CD4-positive, CD25-positive, alpha-beta regulatory T cell (primary cell): ENCODE measurements at regions not wholly inside any gene's neighbourhood (a gene's known extent, or its start where the extent isn't known, plus 50 kb on each side); places are given as distances from the start of the nearest gene placed in this dataset.

Experiments
- ATAC-seq, 2 donors: fragments of 150-1000 bp; cut with Tn5 transposase; one replicate each; pipeline ENCODE4 v1.10.0; 2021; ENCODE audit warnings: low read depth in 2 of 2, moderate number of reproducible peaks in 2 of 2, moderate library complexity in 1 of 2
- DNase-seq, 3 donors: peaks; one replicate each; pipeline versions ENCODE4 v3.0.0 to v3.0.0-alpha.2; 2012 to 2022; ENCODE audit warnings: mixed read lengths in 1 of 3
- H3K27ac ChIP-seq: one replicate; pipeline ENCODE4 v1.7.0; 2013; ENCODE audit warnings: mild to moderate bottlenecking, low read length; ENCODE audit not compliant: insufficient read depth, poor library complexity, severe bottlenecking
- H3K27me3 ChIP-seq: one replicate; pipeline ENCODE4 v1.7.0; 2013; ENCODE audit warnings: low read length; ENCODE audit not compliant: control insufficient read depth, insufficient read depth
- H3K36me3 ChIP-seq: one replicate; pipeline ENCODE4 v1.7.0; 2013; ENCODE audit warnings: mild to moderate bottlenecking, low read length, moderate library complexity; ENCODE audit not compliant: control insufficient read depth, insufficient read depth
- H3K4me1 ChIP-seq: 2 replicates; pipeline ENCODE4 v1.7.0; 2013; ENCODE audit warnings: mild to moderate bottlenecking, low read length; ENCODE audit not compliant: insufficient read depth, control insufficient read depth, poor library complexity, severe bottlenecking
- H3K4me3 ChIP-seq: one replicate; pipeline ENCODE4 v1.7.0; 2013; ENCODE audit warnings: low read depth, mild to moderate bottlenecking, low read length, moderate library complexity
- H3K9me3 ChIP-seq, 2 experiments: 1 replicate in 1 of 2; 2 replicates in 1 of 2; pipeline ENCODE4 v1.7.0; 2013; ENCODE audit warnings: low read length in 2 of 2, mild to moderate bottlenecking in 1 of 2, moderate library complexity in 1 of 2; ENCODE audit not compliant: control insufficient read depth in 2 of 2
- H3K27ac Mint-ChIP-seq, 3 donors: one replicate each; pipeline ENCODE4 v1.8.0; 2020 to 2022; ENCODE audit warnings: mild to moderate bottlenecking in 3 of 3, mixed read lengths in 3 of 3, moderate library complexity in 2 of 3
- H3K27me3 Mint-ChIP-seq: one replicate; pipeline ENCODE4 v1.8.0; 2022; ENCODE audit warnings: mild to moderate bottlenecking, mixed read lengths
- H3K36me3 Mint-ChIP-seq: one replicate; pipeline ENCODE4 v1.8.0; 2020; ENCODE audit warnings: mixed read lengths
- H3K4me1 Mint-ChIP-seq, 4 donors: one replicate each; pipeline ENCODE4 v1.8.0; 2020 to 2022; ENCODE audit warnings: mixed read lengths in 4 of 4, mild to moderate bottlenecking in 1 of 4
- H3K4me3 Mint-ChIP-seq, 4 donors: one replicate each; pipeline ENCODE4 v1.8.0; 2020 to 2022; ENCODE audit warnings: mild to moderate bottlenecking in 4 of 4, mixed read lengths in 4 of 4, moderate library complexity in 3 of 4
- H3K9me3 Mint-ChIP-seq, 7 donors: one replicate each; pipeline ENCODE4 v1.8.0; 2020 to 2022; ENCODE audit warnings: mixed read lengths in 7 of 7, mild to moderate bottlenecking in 3 of 7, moderate library complexity in 2 of 7

DNA sequence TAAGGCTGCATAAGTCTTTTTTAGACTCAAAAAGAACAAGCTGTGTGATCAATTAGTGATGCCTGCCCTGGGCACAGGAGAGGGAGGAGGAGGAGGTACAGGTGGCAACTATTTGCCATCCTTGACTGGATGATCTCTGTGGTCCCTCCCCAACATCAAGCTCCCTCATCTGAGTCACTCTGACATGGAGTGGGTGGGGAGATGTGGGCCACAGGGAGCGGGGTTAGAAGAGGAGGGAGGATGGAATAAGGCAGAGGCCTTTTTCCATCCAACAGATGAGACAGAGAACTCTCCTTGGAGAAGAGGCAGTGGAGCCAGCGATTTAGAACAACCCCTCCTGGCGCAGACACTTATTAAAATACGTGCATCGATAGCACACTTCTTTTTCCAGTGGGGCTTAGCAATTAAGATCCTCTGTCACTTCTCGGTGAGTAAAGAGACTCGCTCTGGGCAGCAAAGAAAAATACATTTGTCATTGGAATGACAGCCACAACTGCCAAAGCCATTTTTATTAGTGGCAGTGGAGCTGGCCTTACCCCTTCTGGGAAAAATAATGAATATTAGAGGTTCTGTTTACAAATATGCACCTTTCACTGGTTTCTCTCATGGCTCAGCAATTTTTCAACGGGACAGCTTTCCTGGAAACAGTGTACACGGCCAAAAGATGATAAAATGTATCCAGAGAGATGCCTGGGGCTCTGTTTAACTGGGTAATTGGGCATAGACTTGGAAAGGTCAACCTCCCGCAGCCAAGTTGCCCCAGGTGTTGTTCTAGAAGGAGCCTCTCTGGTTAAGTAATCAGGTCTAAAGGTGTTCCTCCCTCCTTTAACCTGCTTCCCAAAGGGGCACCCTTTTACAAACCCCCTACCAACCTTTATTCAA, 238.4 kb upstream of the CXCR4 start:
- H3K27ac ChIP-seq, result no peak overlapping the region
- H3K4me3 ChIP-seq, result no peak overlapping the region
- H3K9me3 ChIP-seq, result no peaks in the 10 kb centered on the region
- no peak for ATAC-seq
- DNase-seq, result no peak
- Mint-ChIP-seq H3K36me3 (no peaks in the 10 kb centered on the region), H3K27ac (peak overlapping the region in 2 of 3 donors; percentile 49 to 62), H3K9me3 (peaks cover 0 to 1% (median 0%) of the 10 kb centered on the region in 7 donors), H3K4me3 (no peak overlapping the region), H3K27me3 (peaks cover 26% of the 10 kb centered on the region), H3K4me1 (peaks cover 0 to 9% (median 5%) of the 10 kb centered on the region in 4 donors)
- H3K4me1 ChIP-seq, result no peaks in the 10 kb centered on the region
- H3K36me3 ChIP-seq, result no peaks in the 10 kb centered on the region
- no peaks in the 10 kb centered on the region for H3K27me3 ChIP-seq

DNA sequence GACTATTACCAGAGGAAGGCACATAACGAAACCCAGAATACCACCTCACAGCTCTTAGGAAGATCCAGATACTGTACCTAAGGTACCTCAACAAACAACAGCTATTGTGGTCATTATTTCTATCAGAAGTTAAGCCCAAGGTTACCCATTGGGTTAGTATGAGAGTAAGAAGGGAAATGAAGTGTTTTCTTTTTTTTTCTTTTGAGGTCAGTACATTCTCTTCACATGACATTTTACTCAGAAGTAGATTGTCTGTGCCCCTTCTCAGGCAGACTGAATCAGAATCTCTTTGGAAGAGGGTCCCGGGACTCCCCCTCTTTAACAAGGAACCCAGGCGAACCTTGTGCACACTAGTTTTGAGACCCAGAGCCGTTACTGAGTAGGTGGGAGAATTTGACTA, 233.7 kb upstream of the CXCR4 start:
- Mint-ChIP-seq H3K4me1 (peaks cover 0 to 5% (median 1%) of the 10 kb centered on the region in 4 donors), H3K36me3 (no peaks in the 10 kb centered on the region), H3K27me3 (peaks cover 15% of the 10 kb centered on the region), H3K9me3 (peaks cover 0 to 12% (median 4%) of the 10 kb centered on the region in 7 donors), H3K4me3 (no peak overlapping the region), H3K27ac (peak overlapping the region in 1 of 3 donors; percentile 17)
- H3K9me3 ChIP-seq, result peaks cover 0 to 9% of the 10 kb centered on the region in 2 experiments
- ATAC-seq (no peak), DNase-seq (no peak)
- no peaks in the 10 kb centered on the region for H3K4me1 ChIP-seq
- no peaks in the 10 kb centered on the region for H3K36me3 ChIP-seq
- H3K4me3 ChIP-seq, result no peak overlapping the region
- no peaks in the 10 kb centered on the region for H3K27me3 ChIP-seq
- H3K27ac ChIP-seq, result no peak overlapping the region

DNA sequence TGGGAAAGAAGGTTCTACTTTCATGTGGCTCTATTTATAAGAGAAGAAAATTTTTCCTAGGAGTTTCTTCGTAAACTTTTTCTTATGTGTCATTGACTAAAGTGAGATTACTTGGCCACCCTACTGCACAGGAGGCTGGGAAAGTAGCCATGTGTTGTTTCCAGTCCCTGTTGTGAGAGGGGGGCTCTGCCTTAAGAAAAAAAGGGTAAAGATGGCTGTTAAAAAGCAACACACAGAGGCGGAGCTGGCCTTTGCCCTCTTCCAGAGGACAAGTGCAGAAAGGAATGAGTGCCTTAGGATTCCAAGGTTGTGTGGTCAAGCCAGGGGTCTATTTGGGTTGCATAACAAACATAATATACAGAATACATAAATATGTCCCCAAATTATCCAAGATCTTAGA, 230.0 kb upstream of the CXCR4 start:
- peak overlapping the region in 1 of 3 donors; percentile 14 for H3K27ac Mint-ChIP-seq

DNA sequence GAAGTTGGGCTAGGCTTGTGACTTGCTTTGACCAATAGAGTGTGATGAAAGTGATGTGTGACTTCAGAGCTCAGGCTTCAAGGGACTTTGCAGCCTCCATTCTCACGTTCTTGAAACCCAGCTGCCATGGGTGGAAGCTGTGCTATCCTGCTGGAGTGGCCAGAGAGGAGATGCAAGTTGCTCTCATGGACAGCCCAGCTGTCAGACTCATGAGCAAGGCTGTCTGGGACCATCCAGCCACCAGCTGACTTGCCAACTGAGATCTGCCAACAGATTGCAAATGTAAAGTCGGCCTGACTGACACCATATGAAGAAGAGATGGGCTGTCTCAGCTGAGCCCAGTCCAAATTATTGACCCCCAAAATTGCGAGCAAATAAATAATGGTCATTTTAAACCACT, 226.4 kb upstream of the CXCR4 start:
- no peaks in the 10 kb centered on the region for H3K4me1 Mint-ChIP-seq
- H3K27me3 Mint-ChIP-seq, result no peaks in the 10 kb centered on the region
- no peaks in the 10 kb centered on the region for H3K36me3 Mint-ChIP-seq

More for the DNA sequence above, 230.0 kb upstream of the CXCR4 start:
- Mint-ChIP-seq H3K27me3 (no peaks in the 10 kb centered on the region), H3K9me3 (peaks cover 0 to 12% (median 3%) of the 10 kb centered on the region in 7 donors), H3K4me3 (no peak overlapping the region), H3K4me1 (no peaks in the 10 kb centered on the region), H3K36me3 (no peaks in the 10 kb centered on the region)
- H3K4me1 ChIP-seq, result no peaks in the 10 kb centered on the region
- DNase-seq, result no peak
- H3K27ac ChIP-seq, result no peak overlapping the region
- H3K27me3 ChIP-seq, result no peaks in the 10 kb centered on the region
- H3K9me3 ChIP-seq, result peaks cover 0 to 9% of the 10 kb centered on the region in 2 experiments
- H3K4me3 ChIP-seq, result no peak overlapping the region
- no peaks in the 10 kb centered on the region for H3K36me3 ChIP-seq
- ATAC-seq, result no peak

DNA sequence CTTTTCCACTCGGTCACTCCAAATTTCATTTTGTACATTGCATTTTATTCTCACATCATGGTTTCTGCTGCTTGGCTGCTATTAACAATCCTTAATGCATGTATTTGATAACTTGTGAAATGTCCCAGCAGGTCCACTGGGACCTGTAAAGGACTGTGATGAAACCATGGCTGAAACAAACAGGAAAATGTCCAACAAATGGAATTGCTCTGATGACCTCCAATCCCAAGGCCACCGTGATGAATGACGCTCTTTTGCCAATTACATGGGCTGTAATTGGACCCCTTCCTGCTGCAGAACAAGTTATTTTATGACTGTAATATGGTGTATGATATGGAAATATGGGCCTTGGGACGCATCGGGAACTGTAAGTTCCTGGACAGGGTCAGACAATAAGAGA, 224.2 kb upstream of the CXCR4 start:
- DNase-seq (no peak), ATAC-seq (no peak)
- H3K9me3 ChIP-seq, result no peaks in the 10 kb centered on the region
- H3K27me3 Mint-ChIP-seq, result peaks cover 4% of the 10 kb centered on the region
- H3K27ac ChIP-seq, result no peak overlapping the region
- H3K4me3 ChIP-seq, result no peak overlapping the region
- peaks cover 0 to 12% (median 3%) of the 10 kb centered on the region in 7 donors for H3K9me3 Mint-ChIP-seq
- no peak overlapping the region for H3K4me3 Mint-ChIP-seq
- no peaks in the 10 kb centered on the region for H3K4me1 Mint-ChIP-seq
- H3K27me3 ChIP-seq, result no peaks in the 10 kb centered on the region
- no peaks in the 10 kb centered on the region for H3K36me3 Mint-ChIP-seq
- H3K27ac Mint-ChIP-seq, result no peak overlapping the region
- H3K36me3 ChIP-seq, result no peaks in the 10 kb centered on the region
- no peaks in the 10 kb centered on the region for H3K4me1 ChIP-seq

More for the DNA sequence above, 226.4 kb upstream of the CXCR4 start:
- no peaks in the 10 kb centered on the region for H3K36me3 ChIP-seq
- Mint-ChIP-seq H3K4me3 (no peak overlapping the region), H3K9me3 (peaks cover 0 to 4% (median 0%) of the 10 kb centered on the region in 7 donors), H3K27ac (no peak overlapping the region)
- no peak overlapping the region for H3K27ac ChIP-seq
- ATAC-seq, result no peak
- H3K27me3 ChIP-seq, result no peaks in the 10 kb centered on the region
- H3K4me3 ChIP-seq, result no peak overlapping the region
- H3K9me3 ChIP-seq, result no peaks in the 10 kb centered on the region
- no peaks in the 10 kb centered on the region for H3K4me1 ChIP-seq
- DNase-seq, result no peak

DNA sequence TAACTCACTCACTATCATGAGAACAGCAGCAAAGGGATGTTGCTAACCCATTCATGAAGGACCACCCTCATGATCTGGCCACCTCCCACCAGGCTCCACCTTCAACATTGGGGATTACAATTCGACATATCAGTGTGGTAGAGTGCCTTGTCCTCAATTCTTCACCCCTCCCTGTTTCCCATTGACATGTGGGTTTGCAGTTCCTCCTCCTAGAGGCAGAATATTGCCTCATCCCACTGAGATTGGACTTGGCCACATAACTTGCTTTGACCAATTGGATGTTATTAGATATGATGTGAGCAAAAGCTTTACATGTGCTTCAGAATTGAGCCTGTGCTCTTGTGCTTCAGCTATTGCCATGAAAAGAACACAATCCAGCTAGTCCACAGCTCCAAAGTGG, 217.0 kb upstream of the CXCR4 start:
- no peak for ATAC-seq
- H3K4me3 Mint-ChIP-seq, result no peak overlapping the region
- Histone ChIP-seq H3K27me3 (no peaks in the 10 kb centered on the region), H3K27ac (no peak overlapping the region), H3K4me1 (no peaks in the 10 kb centered on the region), H3K4me3 (no peak overlapping the region), H3K9me3 (no peaks in the 10 kb centered on the region), H3K36me3 (no peaks in the 10 kb centered on the region)
- no peaks in the 10 kb centered on the region for H3K36me3 Mint-ChIP-seq
- no peak overlapping the region for H3K27ac Mint-ChIP-seq
- H3K27me3 Mint-ChIP-seq, result peaks cover 4% of the 10 kb centered on the region
- H3K9me3 Mint-ChIP-seq, result peaks cover 0 to 12% (median 4%) of the 10 kb centered on the region in 7 donors
- no peak for DNase-seq
- H3K4me1 Mint-ChIP-seq, result peaks cover 0 to 3% (median 3%) of the 10 kb centered on the region in 4 donors

DNA sequence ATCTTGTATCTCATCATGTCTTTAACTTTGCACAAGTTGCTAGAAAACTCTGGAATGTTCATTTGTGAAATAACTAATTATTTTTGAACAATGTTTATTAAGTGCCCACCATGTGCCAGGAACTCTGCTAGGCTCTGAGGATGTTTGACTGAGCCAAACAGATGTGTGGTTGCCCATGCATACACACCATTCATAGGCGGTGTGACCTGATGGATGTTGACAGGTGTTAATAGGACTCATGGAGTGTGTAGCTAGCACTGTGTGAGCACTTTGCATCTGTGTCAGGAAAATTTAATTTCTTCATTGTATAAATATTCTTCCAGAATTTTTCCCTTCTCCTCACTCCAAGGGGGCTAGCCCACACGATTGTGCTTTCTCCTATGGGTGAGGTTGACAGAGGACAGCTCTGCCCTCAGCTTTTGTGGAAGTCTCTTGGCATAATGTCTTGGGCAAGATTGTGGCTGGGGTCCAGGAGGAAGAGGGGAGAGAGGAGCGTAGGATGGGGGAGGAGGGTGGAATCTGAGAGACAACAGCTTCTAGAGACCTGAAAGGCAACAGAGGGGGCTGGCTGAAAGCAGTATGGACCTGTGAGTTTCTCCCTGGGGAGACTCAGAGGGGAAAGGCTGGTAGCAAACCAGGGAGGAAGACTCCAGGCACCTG, 214.6 kb upstream of the CXCR4 start:
- H3K4me3 Mint-ChIP-seq, result no peak overlapping the region
- no peaks in the 10 kb centered on the region for H3K9me3 ChIP-seq
- H3K27me3 Mint-ChIP-seq, result peaks cover 4% of the 10 kb centered on the region
- H3K4me1 Mint-ChIP-seq, result peaks cover 7 to 14% (median 10%) of the 10 kb centered on the region in 4 donors
- no peak overlapping the region for H3K4me3 ChIP-seq
- no peaks in the 10 kb centered on the region for H3K27me3 ChIP-seq
- ATAC-seq (no peak), DNase-seq (no peak)
- H3K36me3 ChIP-seq, result no peaks in the 10 kb centered on the region
- no peak overlapping the region for H3K27ac ChIP-seq
- H3K4me1 ChIP-seq, result peaks cover 10% of the 10 kb centered on the region
- H3K36me3 Mint-ChIP-seq, result no peaks in the 10 kb centered on the region
- H3K27ac Mint-ChIP-seq, result peak overlapping the region in 2 of 3 donors; percentile 32 to 74
- peaks cover 0 to 5% (median 0%) of the 10 kb centered on the region in 7 donors for H3K9me3 Mint-ChIP-seq
